ENCODE measurements at regions not wholly inside any gene's neighbourhood (a gene's known extent, or its start where the extent isn't known, plus 50 kb on each side); places are given as distances from the start of the nearest gene placed in this dataset.
A peak's percentile ranks its signal among the peaks of the same experiment; 100 is the strongest.

DNA sequence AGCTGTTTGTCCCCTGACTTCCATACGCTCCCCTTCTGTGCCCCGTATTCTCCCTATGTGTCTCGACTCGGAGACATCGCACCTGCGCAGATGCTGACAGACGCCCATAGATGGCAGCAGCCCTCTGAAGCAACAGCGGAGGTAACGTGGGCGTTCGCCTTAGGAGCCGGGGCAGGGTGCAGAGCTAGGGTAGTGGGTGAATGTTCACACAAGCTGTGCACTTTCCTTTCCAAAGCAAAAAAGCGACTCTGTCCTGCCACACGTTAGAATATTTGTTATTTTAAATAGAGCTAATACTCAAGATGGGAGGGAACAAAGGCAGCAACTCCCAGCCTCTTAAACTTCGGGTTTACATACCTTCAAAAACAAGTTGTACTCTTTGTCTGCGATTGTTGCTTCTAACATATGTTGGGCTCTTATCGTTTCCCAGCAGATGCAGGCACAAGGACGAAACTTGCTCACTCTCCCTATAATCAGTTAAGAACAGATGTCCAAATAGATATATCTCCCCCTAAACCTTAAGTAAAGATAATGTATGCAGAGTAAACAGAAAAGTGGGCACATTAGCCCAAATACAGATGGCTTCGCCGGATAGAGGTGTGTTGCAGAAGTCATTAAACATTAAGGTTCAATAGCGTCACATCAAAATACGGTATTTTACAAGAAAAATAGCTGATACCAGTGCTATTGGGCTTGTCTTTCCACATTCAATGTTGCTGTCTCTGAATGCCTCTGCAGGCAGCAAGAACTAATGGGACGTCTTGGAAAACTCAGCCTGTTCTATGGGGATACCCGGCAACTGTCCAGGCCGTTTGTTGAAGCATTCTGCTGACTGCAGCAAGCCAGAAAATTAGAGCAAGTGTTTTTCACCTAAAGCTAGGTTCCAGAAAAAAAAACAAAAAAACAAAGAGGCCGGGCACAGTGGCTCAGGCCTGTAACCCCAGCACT is 340.3 kb upstream of the PRKCQ start:
- DNase-seq = peak; percentile 81

- no peak for DNase-seq
These were observed 339.0 kb upstream of the PRKCQ start for GRCh38 chr10:6919077-6919476.

DNA sequence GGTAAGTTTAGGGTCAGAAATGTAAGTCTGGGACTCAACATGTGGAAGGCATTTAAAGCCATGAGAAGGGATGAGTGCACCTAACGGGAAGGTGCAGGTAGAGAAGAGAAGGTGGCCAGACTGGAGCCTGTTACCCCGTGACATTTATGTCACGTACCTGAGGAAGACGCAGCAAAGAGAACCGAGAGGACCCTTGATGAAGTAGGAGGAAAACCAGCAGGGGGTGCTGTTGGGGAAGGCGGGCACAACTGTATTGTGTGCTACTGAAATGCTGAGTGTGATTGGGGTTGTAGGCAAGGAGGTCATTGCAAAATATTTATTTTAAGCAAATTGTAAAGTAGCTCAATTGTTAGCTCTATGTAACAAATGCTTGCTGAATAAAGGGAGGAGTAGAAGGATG is 338.2 kb upstream of the PRKCQ start:
- peak; percentile 83 for DNase-seq

DNA sequence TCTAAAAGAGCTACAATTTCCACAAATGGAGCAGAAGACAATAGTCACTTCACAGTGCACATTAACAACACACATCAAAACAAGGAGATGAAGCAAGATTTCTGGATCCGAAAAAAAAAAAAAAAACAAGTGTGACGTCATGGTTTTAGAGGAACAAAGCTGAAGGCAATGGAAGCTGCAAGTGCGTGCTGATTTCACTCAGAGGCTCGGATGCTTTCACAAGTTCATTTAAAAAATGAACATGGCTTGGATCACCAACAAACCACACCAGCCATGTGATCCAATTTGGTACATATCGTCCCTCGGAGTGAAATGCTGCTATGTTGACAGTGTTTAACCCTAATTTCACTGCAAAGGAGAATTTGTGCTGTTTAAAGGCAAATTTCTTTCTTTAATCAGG is 337.0 kb upstream of the PRKCQ start:
- DNase-seq = no peak

DNA sequence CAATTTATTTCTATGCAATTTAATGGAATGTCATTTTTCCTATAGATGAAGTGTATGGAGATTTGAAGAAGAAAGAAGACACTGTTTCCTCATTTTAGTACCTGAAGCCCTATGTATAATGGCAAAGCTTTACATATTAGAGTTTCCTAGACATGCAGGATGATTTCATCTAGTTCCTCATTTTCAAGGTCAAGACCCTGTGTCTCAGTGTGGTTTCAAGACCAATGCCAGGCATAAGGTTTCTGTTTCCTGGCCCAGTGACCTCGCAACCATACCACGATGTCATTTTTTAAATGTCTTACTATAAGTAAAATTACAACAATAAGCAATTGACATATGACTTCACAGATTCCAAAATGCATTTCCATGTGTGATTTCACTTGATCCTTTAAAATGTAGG is 336.5 kb upstream of the PRKCQ start:
- DNase-seq = no peak

- no peak for DNase-seq
These were observed 335.2 kb upstream of the PRKCQ start for GRCh38 chr10:6915307-6915706.

- no peak for DNase-seq
These were observed 332.9 kb upstream of the PRKCQ start for GRCh38 chr10:6912929-6913328.

DNA sequence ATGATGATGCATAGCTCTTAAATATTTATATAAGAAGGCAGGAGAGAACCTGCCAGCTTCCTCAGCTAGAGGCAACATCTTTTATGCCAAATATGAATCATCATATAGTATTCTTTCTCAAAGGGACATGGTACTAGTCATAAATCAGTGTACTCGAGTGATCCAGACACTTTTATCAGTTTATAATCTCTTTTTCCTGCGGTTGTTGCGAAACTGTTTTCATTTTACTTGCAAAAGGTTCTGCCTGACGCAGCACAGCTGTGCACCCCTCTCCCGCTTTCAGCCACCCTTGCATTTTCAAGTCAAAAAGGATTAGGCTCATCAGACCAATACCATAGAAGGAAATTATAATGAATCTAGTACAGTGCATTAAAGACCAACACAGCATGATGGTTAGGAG is 332.3 kb upstream of the PRKCQ start:
- DNase-seq = peak; percentile 15

GRCh38 chr10:6912021-6912420 is 331.9 kb upstream of the PRKCQ start:
- no peak for DNase-seq

GRCh38 chr10:6909905-6910560 is 330.0 kb upstream of the PRKCQ start:
- no peak for DNase-seq

GRCh38 chr10:6907877-6908530 is 327.9 kb upstream of the PRKCQ start:
- DNase-seq = no peak

DNA sequence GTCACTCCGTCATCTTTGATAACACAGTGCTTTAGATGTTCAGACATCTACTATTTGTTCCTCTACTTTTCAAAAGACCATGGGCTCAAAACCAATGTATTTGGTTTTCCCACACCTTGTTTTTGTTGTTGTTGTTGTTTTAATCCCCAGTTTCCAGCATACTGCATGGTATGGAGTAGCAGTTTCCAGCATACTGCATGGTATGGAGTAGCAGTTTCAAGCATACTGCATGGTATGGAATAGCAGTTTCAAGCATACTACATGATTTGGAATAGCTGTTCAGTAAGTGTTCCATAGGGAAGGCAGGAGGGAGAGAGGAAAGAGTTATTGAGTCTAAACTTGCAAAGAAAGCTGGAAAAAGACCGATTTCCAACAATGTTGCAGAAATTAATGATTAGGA is 314.3 kb upstream of the PRKCQ start:
- no peak for DNase-seq

DNA sequence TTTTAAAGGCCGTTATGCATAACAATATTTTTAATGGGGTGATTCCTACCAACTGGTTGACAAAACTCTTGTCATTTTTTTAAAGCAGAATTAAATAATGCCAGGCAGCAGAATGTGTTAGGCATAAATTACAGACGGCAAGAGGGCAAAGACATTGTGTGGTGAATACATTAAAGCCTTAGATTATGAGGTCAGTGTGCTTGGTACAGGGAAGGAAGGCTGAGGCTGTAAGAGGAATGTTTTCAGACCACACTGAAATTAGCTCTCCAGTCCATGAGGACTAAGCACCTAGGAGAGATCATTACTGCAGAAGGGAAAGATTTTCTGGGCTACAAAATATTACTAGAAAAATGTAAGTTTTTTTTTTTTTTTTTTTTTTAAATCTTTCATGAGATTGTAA is 312.8 kb upstream of the PRKCQ start:
- no peak for DNase-seq

- DNase-seq = no peak
These were observed 311.8 kb upstream of the PRKCQ start for GRCh38 chr10:6891924-6892323.

DNA sequence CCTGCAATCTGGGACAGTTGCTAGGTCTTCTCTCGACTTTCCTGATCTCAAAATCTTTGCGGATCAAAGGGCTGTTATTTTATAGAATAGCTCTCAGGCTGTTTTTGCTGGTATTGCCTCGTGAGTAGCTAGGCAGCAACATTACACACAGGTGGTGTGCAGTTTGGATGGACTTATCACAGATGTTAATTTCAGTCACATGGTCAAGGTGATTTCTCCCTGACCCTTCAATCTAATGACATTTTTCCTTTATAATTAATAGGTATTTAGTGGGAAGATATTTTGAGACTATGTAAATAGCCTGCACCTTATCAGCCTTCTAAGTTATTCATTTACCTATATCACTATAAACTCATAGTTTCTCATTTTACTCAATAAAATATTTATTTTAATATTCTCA is 309.6 kb upstream of the PRKCQ start:
- DNase-seq = no peak

- no peak for DNase-seq
These were observed 308.4 kb upstream of the PRKCQ start for GRCh38 chr10:6888434-6888833.

GRCh38 chr10:6885284-6885683 is 305.2 kb upstream of the PRKCQ start:
- no peak for DNase-seq

- DNase-seq = no peak
These were observed 301.9 kb upstream of the PRKCQ start for GRCh38 chr10:6881987-6882386.

DNA sequence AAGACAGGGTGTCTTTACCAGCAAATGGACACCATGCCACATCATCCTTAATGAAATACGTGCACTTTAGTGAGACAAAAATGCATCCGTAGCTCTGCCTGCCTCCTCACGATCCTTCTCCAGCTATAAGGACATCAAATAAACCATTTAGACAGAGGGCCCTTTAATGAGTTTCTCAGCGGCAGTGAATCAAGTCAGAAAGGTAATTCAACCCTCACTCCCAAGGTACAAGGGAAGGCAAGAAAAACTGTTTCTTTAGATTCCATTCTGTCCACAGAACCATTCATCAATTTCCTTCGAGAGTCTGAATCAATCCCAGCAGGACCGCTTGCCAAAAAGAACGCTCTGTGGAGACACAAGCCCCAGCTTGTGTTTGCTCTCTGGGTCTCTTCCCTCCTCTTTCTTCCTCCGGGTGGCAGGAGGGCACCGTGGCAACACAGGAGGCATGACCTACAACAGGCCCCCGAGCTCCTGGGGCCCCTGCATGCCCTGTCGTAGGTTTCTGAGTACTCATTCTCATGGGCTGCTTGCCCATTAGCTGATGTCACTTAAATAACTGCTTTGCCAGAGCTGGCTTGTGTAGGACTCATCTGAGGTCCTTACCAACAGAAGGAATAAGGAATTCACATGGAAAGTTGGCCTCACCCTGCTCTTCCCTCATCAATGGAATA is 297.8 kb upstream of the PRKCQ start:
- no peak for DNase-seq

GRCh38 chr10:6877336-6877721 is 297.3 kb upstream of the PRKCQ start:
- DNase-seq = no peak

GRCh38 chr10:6875269-6875865 is 295.3 kb upstream of the PRKCQ start:
- DNase-seq = no peak

DNA sequence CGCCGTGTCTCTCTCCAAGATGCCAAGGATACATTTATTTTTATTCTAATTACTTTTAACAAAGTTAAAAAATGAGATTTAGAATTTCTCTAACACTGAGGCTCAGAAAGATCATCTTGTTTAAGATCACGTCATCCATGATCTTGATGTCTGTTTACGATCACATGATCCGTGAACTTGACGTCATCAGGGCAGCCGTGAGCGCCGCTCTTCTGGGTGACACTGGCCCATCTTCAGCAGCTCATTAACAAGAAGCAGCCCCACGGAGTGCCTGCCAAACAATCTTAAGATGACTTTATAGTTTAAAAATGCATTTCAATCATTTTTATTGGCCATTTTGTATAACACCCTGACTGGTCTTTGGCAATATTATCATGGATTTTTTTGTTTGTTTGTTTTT is 291.1 kb upstream of the PRKCQ start:
- no peak for DNase-seq

Measured in CD4-positive, alpha-beta T cell treated with Interleukin-17A for 4 hours (primary cell).